Endothelial cell of umbilical vein (primary cell): ENCODE measurements at regions not wholly inside any gene's neighbourhood (a gene's known extent, or its start where the extent isn't known, plus 50 kb on each side); places are given as distances from the start of the nearest gene placed in this dataset.

Experiments
- BruUV-seq: library from RNA; stranded (reverse); fragments of 400-500 nt; replicated peaks from 2 replicates; lab custom pipeline; 2021; lab: Mats Ljungman, UMichigan
- CTCF ChIA-PET: fragments of 300-600, 350-600 bp; sonication (Branson Sonifier 250); formaldehyde crosslinking; loops from one replicate; lab custom pipeline; 2021; ENCODE audit warnings: antibody characterized with exemption, inconsistent platforms; lab: Charles Lee
- POLR2A ChIA-PET: fragments of 300-600, 350-600 bp; sonication (Branson Sonifier 250); formaldehyde crosslinking; loops from one replicate; lab custom pipeline; 2021; ENCODE audit warnings: antibody characterized with exemption, inconsistent platforms; lab: Charles Lee
- DNase-seq: peaks from one replicate; pipeline ENCODE4 v3.0.0-alpha.2; 2011; ENCODE audit warnings: low read depth, low spot score
- FAIRE-seq: peaks from 2 replicates; lab custom pipeline; 2011; peaks lifted over from hg19 to GRCh38; lab: Jason Lieb, UNC
- H2AFZ ChIP-seq: 2 replicates; pipeline ENCODE4 v1.6.0; 2012; ENCODE audit warnings: low read depth, low read length, control low read depth, inconsistent platforms
- H3K27ac ChIP-seq: 2 replicates; pipeline ENCODE4 v1.5.1; 2011; ENCODE audit warnings: low read depth, mild to moderate bottlenecking, control low read depth, low read length, moderate library complexity; ENCODE audit not compliant: insufficient read depth
- H3K27me3 ChIP-seq, 2 experiments: 2 replicates each; pipeline versions ENCODE4 v1.6.0 to v1.6.1; 2011; ENCODE audit warnings: low read length in 2 of 2, mixed read lengths in 1 of 2; ENCODE audit not compliant: control insufficient read depth in 2 of 2, insufficient read depth in 2 of 2
- H3K36me3 ChIP-seq, 2 experiments: 2 replicates in 1 of 2; 3 replicates in 1 of 2; pipeline ENCODE4 v1.5.1; 2011; ENCODE audit warnings: low read length in 2 of 2, mild to moderate bottlenecking in 1 of 2, moderate library complexity in 1 of 2; ENCODE audit not compliant: control insufficient read depth in 2 of 2, insufficient read depth in 2 of 2; ENCODE audit errors: extremely low read depth in 1 of 2
- H3K4me1 ChIP-seq: 3 replicates; pipeline ENCODE4 v1.5.1; 2011; ENCODE audit warnings: mild to moderate bottlenecking, low read length; ENCODE audit not compliant: control insufficient read depth, insufficient read depth; ENCODE audit errors: extremely low read depth
- H3K4me2 ChIP-seq: 2 replicates; pipeline ENCODE4 v1.6.1; 2011; ENCODE audit warnings: low read length, control low read depth, mixed read lengths; ENCODE audit not compliant: insufficient read depth
- H3K4me3 ChIP-seq, 3 experiments: fragments of 200-600 bp in 1 of 3; sonication (generic), shearing (Covaris generic) in 1 of 3; replicated peaks in 1 of 3; 2 replicates each; pipeline ENCODE4 v1.5.1; 2011 to 2016; ENCODE audit warnings: control low read depth in 3 of 3, low read length in 3 of 3, mild to moderate bottlenecking in 2 of 3, inconsistent platforms in 1 of 3, low read depth in 1 of 3, moderate library complexity in 1 of 3; ENCODE audit not compliant: insufficient read depth in 1 of 3
- H3K79me2 ChIP-seq: 2 replicates; pipeline ENCODE4 v1.6.0; 2012; ENCODE audit warnings: low read length, inconsistent platforms; ENCODE audit not compliant: control insufficient read depth, insufficient read depth
- H3K9ac ChIP-seq: replicated peaks from 2 replicates; pipeline ENCODE3; 2011; ENCODE audit warnings: low read length, control low read depth; ENCODE audit not compliant: insufficient read depth; ENCODE audit errors: extremely low read depth
- H3K9me1 ChIP-seq: replicated peaks from 3 replicates; pipeline ENCODE4 v1.6.0; 2011; ENCODE audit warnings: mild to moderate bottlenecking, low read length; ENCODE audit not compliant: control insufficient read depth, insufficient read depth; ENCODE audit errors: extremely low read depth
- H3K9me3 ChIP-seq: replicated peaks from 2 replicates; pipeline ENCODE4 v1.5.1; 2012; ENCODE audit warnings: low read length, inconsistent platforms; ENCODE audit not compliant: control insufficient read depth, insufficient read depth
- H4K20me1 ChIP-seq: replicated peaks from 2 replicates; pipeline ENCODE3; 2011; ENCODE audit warnings: mild to moderate bottlenecking, low read length; ENCODE audit not compliant: control insufficient read depth, insufficient read depth; ENCODE audit errors: extremely low read depth
- CTCF ChIP-seq, 2 donors: IDR thresholded peaks; 1 replicate in 1 of 2; 2 replicates in 1 of 2; pipeline ENCODE4 v1.5.1; 2011; ENCODE audit warnings: low read length in 2 of 2, mild to moderate bottlenecking in 2 of 2, moderate library complexity in 2 of 2, control low read depth in 1 of 2, inconsistent platforms in 1 of 2, low read depth in 1 of 2; ENCODE audit not compliant: insufficient read depth in 1 of 2; ENCODE audit errors: extremely low read depth in 1 of 2
- EZH2 ChIP-seq: IDR thresholded peaks from 2 replicates; pipeline ENCODE4 v1.6.1; 2012; ENCODE audit warnings: borderline replicate concordance, low read depth, mild to moderate bottlenecking, moderate library complexity, low read length, inconsistent platforms; ENCODE audit not compliant: severe bottlenecking
- FOS ChIP-seq: IDR thresholded peaks from 2 replicates; pipeline ENCODE4 v1.6.1; 2011; ENCODE audit warnings: mild to moderate bottlenecking, low read length, moderate library complexity, borderline replicate concordance; ENCODE audit not compliant: insufficient read depth
- GATA2 ChIP-seq: IDR thresholded peaks from 2 replicates; pipeline ENCODE4 v1.7.0; 2011; ENCODE audit warnings: low read depth, mild to moderate bottlenecking, moderate library complexity, mixed read lengths, low read length; ENCODE audit not compliant: insufficient read length, insufficient read depth
- JUN ChIP-seq: IDR thresholded peaks from 2 replicates; pipeline ENCODE4 v1.6.1; 2011; ENCODE audit warnings: borderline replicate concordance, low read depth; ENCODE audit not compliant: insufficient read length, insufficient read depth
- MAX ChIP-seq: IDR thresholded peaks from 2 replicates; pipeline ENCODE4 v1.6.1; 2011; ENCODE audit not compliant: insufficient read depth, insufficient read length
- MYC ChIP-seq: IDR thresholded peaks from one replicate; pipeline ENCODE4 v1.6.1; 2011; ENCODE audit warnings: mild to moderate bottlenecking, low read depth, low read length
- POLR2A ChIP-seq: IDR thresholded peaks from 2 replicates; pipeline ENCODE4 v1.6.1; 2012; ENCODE audit warnings: low read depth, mild to moderate bottlenecking, control low read depth, low read length
- POLR2AphosphoS5 ChIP-seq: IDR thresholded peaks from 2 replicates; pipeline ENCODE4 v1.6.1; 2012; ENCODE audit warnings: low read depth, mild to moderate bottlenecking, control low read depth, low read length, moderate library complexity; ENCODE audit not compliant: insufficient read depth
- dilution Hi-C: fragments of 300-500 bp; cut with MboI; formaldehyde crosslinking; loops from one replicate; pipeline ENCODE4 v1.15.0; 2019; ENCODE audit warnings: low sequenced_read_pairs; ENCODE audit not compliant: extremely low pct_ligation_motif_present
- intact Hi-C: fragments of 100-400 bp; cut with micrococcal nuclease; formaldehyde crosslinking; loops from one replicate; pipeline ENCODE4 v1.10.0; 2022

- no peaks in the 10 kb centered on the region for H3K9me3 ChIP-seq
- H2AFZ ChIP-seq, result no peak overlapping the region
- no peaks in the 10 kb centered on the region for H3K79me2 ChIP-seq
- H3K4me1 ChIP-seq, result no peaks in the 10 kb centered on the region
- intact Hi-C loops (no loop called here), dilution Hi-C loops (no loop called here)
- no peak overlapping the region for H3K4me3 ChIP-seq
- no peak for TF ChIP-seq POLR2AphosphoS5
- no peak for TF ChIP-seq GATA2
- no peak for TF ChIP-seq CTCF (IDR thresholded peaks at IDR 0.05; ENCODE audit: extremely low read depth in 1 of 2, insufficient read depth in 1 of 2, low read depth in 1 of 2, low read length in 2 of 2)
- TF ChIP-seq EZH2, result no peak
- TF ChIP-seq FOS, result no peak
- no peak for TF ChIP-seq POLR2A
- no peak for TF ChIP-seq JUN
- no peak for TF ChIP-seq MYC
- no peak for TF ChIP-seq MAX
- DNase-seq (no peak), FAIRE-seq (no peak)
- H3K9me1 ChIP-seq, result no peaks in the 10 kb centered on the region
- H3K4me2 ChIP-seq, result no peak overlapping the region
- no peaks in the 10 kb centered on the region for H3K27me3 ChIP-seq
- no TSS peak for BruUV-seq
- no peak overlapping the region for H3K9ac ChIP-seq
- no peak overlapping the region for H3K27ac ChIP-seq
- ChIA-PET POLR2A (no interaction called here), CTCF (interaction anchor here (1.4 kb wide), 1 partner anchor 12 kb away, joined by 4 read pairs; no protein-coding TSS in a partner anchor)
- H4K20me1 ChIP-seq, result no peaks in the 10 kb centered on the region
- H3K36me3 ChIP-seq, result no peaks in the 10 kb centered on the region
Observed at GRCh38 chr14:94702629-94703028, 67.3 kb downstream of the GSC start.
